ENCODE measurements at regions not wholly inside any gene's neighbourhood (a gene's known extent, or its start where the extent isn't known, plus 50 kb on each side); places are given as distances from the start of the nearest gene placed in this dataset.

GRCh38 chr2:194176134-194176533 is 1480.9 kb upstream of the SLC39A10 start:
- DNase-seq, result no peak

- DNase-seq, result no peak
Observed at GRCh38 chr2:194166818-194167217, 1490.2 kb upstream of the SLC39A10 start.

GRCh38 chr2:194155431-194155830 is 1501.6 kb upstream of the SLC39A10 start:
- no peak for DNase-seq

GRCh38 chr2:194151231-194151630 is 1505.8 kb upstream of the SLC39A10 start:
- DNase-seq, result no peak

- DNase-seq, result no peak
Observed at GRCh38 chr2:194135463-194135862, 1521.6 kb upstream of the SLC39A10 start.

GRCh38 chr2:194128810-194129209 is 1528.2 kb upstream of the SLC39A10 start:
- no peak for DNase-seq

GRCh38 chr2:194126418-194126817 is 1530.6 kb upstream of the SLC39A10 start:
- DNase-seq, result no peak

GRCh38 chr2:194116861-194117260 is 1540.2 kb upstream of the SLC39A10 start:
- no peak for DNase-seq

GRCh38 chr2:194105358-194105757 is 1551.7 kb upstream of the SLC39A10 start:
- no peak for DNase-seq

GRCh38 chr2:194104687-194105086 is 1552.3 kb upstream of the SLC39A10 start:
- no peak for DNase-seq

- DNase-seq, result no peak
Observed at GRCh38 chr2:194103941-194104659, 1552.9 kb upstream of the SLC39A10 start.

- no peak for DNase-seq
Observed at GRCh38 chr2:194102546-194102945, 1554.5 kb upstream of the SLC39A10 start.

- no peak for DNase-seq
Observed at GRCh38 chr2:194100201-194100600, 1556.8 kb upstream of the SLC39A10 start.

GRCh38 chr2:194096402-194096801 is 1560.6 kb upstream of the SLC39A10 start:
- no peak for DNase-seq

GRCh38 chr2:194095359-194095758 is 1561.7 kb upstream of the SLC39A10 start:
- no peak for DNase-seq

- no peak for DNase-seq
Observed at GRCh38 chr2:194090251-194090905, 1566.6 kb upstream of the SLC39A10 start.

GRCh38 chr2:194087089-194087958 is 1569.7 kb upstream of the SLC39A10 start:
- DNase-seq, result no peak

GRCh38 chr2:194086129-194086528 is 1570.9 kb upstream of the SLC39A10 start:
- no peak for DNase-seq

GRCh38 chr2:194079989-194080388 is 1577.0 kb upstream of the SLC39A10 start:
- DNase-seq, result no peak

- DNase-seq, result no peak
Observed at GRCh38 chr2:194077366-194077765, 1579.7 kb upstream of the SLC39A10 start.

GRCh38 chr2:194062401-194062800 is 1594.6 kb upstream of the SLC39A10 start:
- no peak for DNase-seq

GRCh38 chr2:194060269-194060668 is 1596.8 kb upstream of the SLC39A10 start:
- DNase-seq, result no peak

GRCh38 chr2:194054313-194054712 is 1602.7 kb upstream of the SLC39A10 start:
- DNase-seq, result no peak

GRCh38 chr2:194044321-194044720 is 1612.7 kb upstream of the SLC39A10 start:
- no peak for DNase-seq
